DOHH2 (cell line): ENCODE measurements at regions not wholly inside any gene's neighbourhood (a gene's known extent, or its start where the extent isn't known, plus 50 kb on each side); places are given as distances from the start of the nearest gene placed in this dataset.

Experiments used
- H3F3A ChIP-seq: fragments of 200-600 bp; sonication (generic), shearing (Covaris generic); 2 replicates; pipeline ENCODE4 v1.6.0; 2016; ENCODE audit warnings: antibody characterized with exemption, mild to moderate bottlenecking; ENCODE audit not compliant: control insufficient read depth, insufficient read depth
- H3K27ac ChIP-seq: fragments of 200-600 bp; sonication (generic); 2 replicates; pipeline ENCODE4 v1.5.1; 2014; ENCODE audit warnings: low read depth, mild to moderate bottlenecking, low read length, moderate library complexity
- H3K27me3 ChIP-seq: fragments of 200-600 bp; sonication (generic); 2 replicates; pipeline ENCODE4 v1.6.1; 2014; ENCODE audit warnings: mild to moderate bottlenecking, low read length, mixed read lengths; ENCODE audit not compliant: control insufficient read depth
- H3K36me3 ChIP-seq: fragments of 200-600 bp; sonication (generic); 2 replicates; pipeline ENCODE4 v1.6.1; 2014; ENCODE audit warnings: mild to moderate bottlenecking, low read length, moderate library complexity, mixed read lengths; ENCODE audit not compliant: control insufficient read depth
- H3K4me1 ChIP-seq: fragments of 200-600 bp; sonication (generic); 2 replicates; pipeline ENCODE4 v1.6.1; 2014; ENCODE audit warnings: mild to moderate bottlenecking, low read length, mixed read lengths; ENCODE audit not compliant: control insufficient read depth
- H3K4me2 ChIP-seq: fragments of 200-600 bp; sonication (generic); 2 replicates; pipeline ENCODE4 v1.6.0; 2014; ENCODE audit warnings: mild to moderate bottlenecking, low read length, moderate library complexity
- H3K4me3 ChIP-seq: fragments of 200-600 bp; sonication (generic); 2 replicates; pipeline ENCODE4 v1.5.1; 2014; ENCODE audit warnings: mild to moderate bottlenecking, low read length, mixed read lengths
- H3K79me2 ChIP-seq: fragments of 200-600 bp; sonication (generic); 2 replicates; pipeline ENCODE4 v1.6.1; 2014; ENCODE audit warnings: mild to moderate bottlenecking, low read length, mixed read lengths; ENCODE audit not compliant: control insufficient read depth
- H3K9me2 ChIP-seq: fragments of 200-600 bp; sonication (generic); replicated peaks from 2 replicates; pipeline ENCODE4 v1.6.1; 2014; ENCODE audit warnings: mild to moderate bottlenecking, low read length, mixed read lengths; ENCODE audit not compliant: control insufficient read depth
- H3K9me3 ChIP-seq: fragments of 200-600 bp; sonication (generic); 2 replicates; pipeline ENCODE4 v1.6.1; 2014; ENCODE audit warnings: antibody characterized with exemption, low read length, mixed read lengths; ENCODE audit not compliant: control insufficient read depth, insufficient read depth
- H4K20me1 ChIP-seq: fragments of 200-600 bp; sonication (generic); 2 replicates; pipeline ENCODE4 v1.6.0; 2014; ENCODE audit warnings: low read depth, mild to moderate bottlenecking, antibody characterized with exemption, low read length, moderate library complexity; ENCODE audit not compliant: control insufficient read depth, insufficient read depth
- EZH2phosphoT487 ChIP-seq: fragments of 200-600 bp; sonication (generic); IDR thresholded peaks from 2 replicates; pipeline ENCODE4 v1.6.1; 2017; ENCODE audit warnings: borderline replicate concordance, mild to moderate bottlenecking, antibody characterized with exemption, low read length, moderate library complexity, mixed read lengths
- TF ChIP-seq, protein P1 (sequence below): fragments of 200-600 bp; sonication (generic); IDR thresholded peaks from one replicate; pipeline ENCODE4 v1.5.1; 2014; ENCODE audit warnings: antibody characterized with exemption, mild to moderate bottlenecking, low read depth, low read length; ENCODE audit not compliant: poor library complexity, severe bottlenecking

DNA sequence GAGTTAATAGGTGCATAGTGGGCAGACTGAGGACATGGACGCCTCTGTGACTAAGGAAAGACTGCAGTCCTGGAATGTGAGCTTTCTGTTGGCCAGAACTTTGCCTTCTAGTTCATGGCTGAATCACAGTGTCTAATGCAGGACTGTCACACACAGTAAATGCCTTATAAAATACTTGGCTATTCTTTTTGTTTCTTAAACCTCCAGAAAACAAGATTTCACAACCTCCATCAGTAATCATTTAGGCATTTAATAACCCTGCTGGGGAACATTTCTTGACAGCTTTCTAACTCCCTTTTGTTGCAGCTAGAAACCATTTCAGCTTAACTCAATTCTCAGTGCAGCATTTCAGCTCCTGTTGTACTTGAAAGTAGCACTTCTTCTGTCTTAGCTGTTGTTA, 335.8 kb upstream of the DDI1 start:
- H3K4me3 ChIP-seq, result no peak overlapping the region
- no peaks in the 10 kb centered on the region for H3K27me3 ChIP-seq
- H3K9me3 ChIP-seq, result no peaks in the 10 kb centered on the region
- no peaks in the 10 kb centered on the region for H3F3A ChIP-seq
- TF ChIP-seq, protein P1, sequence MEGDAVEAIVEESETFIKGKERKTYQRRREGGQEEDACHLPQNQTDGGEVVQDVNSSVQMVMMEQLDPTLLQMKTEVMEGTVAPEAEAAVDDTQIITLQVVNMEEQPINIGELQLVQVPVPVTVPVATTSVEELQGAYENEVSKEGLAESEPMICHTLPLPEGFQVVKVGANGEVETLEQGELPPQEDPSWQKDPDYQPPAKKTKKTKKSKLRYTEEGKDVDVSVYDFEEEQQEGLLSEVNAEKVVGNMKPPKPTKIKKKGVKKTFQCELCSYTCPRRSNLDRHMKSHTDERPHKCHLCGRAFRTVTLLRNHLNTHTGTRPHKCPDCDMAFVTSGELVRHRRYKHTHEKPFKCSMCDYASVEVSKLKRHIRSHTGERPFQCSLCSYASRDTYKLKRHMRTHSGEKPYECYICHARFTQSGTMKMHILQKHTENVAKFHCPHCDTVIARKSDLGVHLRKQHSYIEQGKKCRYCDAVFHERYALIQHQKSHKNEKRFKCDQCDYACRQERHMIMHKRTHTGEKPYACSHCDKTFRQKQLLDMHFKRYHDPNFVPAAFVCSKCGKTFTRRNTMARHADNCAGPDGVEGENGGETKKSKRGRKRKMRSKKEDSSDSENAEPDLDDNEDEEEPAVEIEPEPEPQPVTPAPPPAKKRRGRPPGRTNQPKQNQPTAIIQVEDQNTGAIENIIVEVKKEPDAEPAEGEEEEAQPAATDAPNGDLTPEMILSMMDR, result no peak
- no peak for TF ChIP-seq EZH2phosphoT487
- H3K4me1 ChIP-seq, result no peaks in the 10 kb centered on the region
- no peaks in the 10 kb centered on the region for H3K36me3 ChIP-seq
- no peaks in the 10 kb centered on the region for H3K9me2 ChIP-seq
- no peak overlapping the region for H3K27ac ChIP-seq
- H3K4me2 ChIP-seq, result no peak overlapping the region
- H4K20me1 ChIP-seq, result no peaks in the 10 kb centered on the region
- no peaks in the 10 kb centered on the region for H3K79me2 ChIP-seq

DNA sequence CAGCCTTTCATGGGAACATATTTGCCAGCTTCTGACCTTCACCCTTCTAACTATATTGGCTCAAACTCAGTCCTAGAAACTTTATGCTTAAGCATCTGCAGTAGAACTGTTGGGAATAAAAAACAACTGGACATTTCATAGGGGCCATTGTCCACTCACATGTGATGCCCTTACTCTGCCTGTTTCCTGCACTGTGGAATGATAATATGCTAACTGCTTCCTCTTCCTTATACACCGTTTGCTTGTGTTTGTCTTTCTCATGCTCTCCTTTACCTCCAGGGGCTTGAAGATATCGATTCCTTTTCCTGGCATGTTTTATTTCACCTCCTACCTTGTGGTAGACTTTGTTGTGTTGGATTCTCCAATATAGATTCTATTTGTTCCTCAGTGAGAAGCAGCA, 333.0 kb upstream of the DDI1 start:
- Histone ChIP-seq H3K4me1 (no peaks in the 10 kb centered on the region), H3K27ac (no peak overlapping the region), H3K36me3 (no peaks in the 10 kb centered on the region), H3K4me3 (no peak overlapping the region), H3F3A (no peaks in the 10 kb centered on the region), H3K9me3 (no peaks in the 10 kb centered on the region), H4K20me1 (no peaks in the 10 kb centered on the region), H3K27me3 (no peaks in the 10 kb centered on the region), H3K9me2 (no peaks in the 10 kb centered on the region), H3K79me2 (no peaks in the 10 kb centered on the region), H3K4me2 (no peak overlapping the region)
- no peak for TF ChIP-seq EZH2phosphoT487
- TF ChIP-seq, protein P1, result no peak

DNA sequence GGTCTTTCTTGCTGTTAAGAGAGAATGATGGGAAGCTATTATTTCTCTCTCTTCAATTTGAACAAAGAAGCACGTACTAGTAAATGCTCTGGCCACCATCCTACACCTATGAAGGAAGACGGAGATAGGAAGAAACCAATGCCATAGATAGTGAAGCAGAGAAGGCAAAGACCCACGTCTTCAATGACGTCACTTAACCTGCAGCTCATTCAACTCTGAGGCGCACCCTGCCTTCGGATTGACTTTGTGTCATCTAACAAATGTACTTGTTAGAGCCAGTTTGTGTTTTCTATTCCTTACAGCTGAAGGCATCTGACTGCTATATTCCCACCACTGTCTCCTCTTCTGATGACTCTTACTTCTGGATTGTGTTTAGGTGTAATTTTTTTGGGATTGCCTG, 332.5 kb upstream of the DDI1 start:
- no peaks in the 10 kb centered on the region for H3K9me2 ChIP-seq
- no peaks in the 10 kb centered on the region for H4K20me1 ChIP-seq
- no peak overlapping the region for H3K4me3 ChIP-seq
- H3K36me3 ChIP-seq, result no peaks in the 10 kb centered on the region
- H3F3A ChIP-seq, result no peaks in the 10 kb centered on the region
- H3K27me3 ChIP-seq, result no peaks in the 10 kb centered on the region
- no peaks in the 10 kb centered on the region for H3K4me1 ChIP-seq
- no peaks in the 10 kb centered on the region for H3K79me2 ChIP-seq
- H3K4me2 ChIP-seq, result no peak overlapping the region
- no peak overlapping the region for H3K27ac ChIP-seq
- no peak for TF ChIP-seq EZH2phosphoT487
- TF ChIP-seq, protein P1, result no peak
- no peaks in the 10 kb centered on the region for H3K9me3 ChIP-seq

DNA sequence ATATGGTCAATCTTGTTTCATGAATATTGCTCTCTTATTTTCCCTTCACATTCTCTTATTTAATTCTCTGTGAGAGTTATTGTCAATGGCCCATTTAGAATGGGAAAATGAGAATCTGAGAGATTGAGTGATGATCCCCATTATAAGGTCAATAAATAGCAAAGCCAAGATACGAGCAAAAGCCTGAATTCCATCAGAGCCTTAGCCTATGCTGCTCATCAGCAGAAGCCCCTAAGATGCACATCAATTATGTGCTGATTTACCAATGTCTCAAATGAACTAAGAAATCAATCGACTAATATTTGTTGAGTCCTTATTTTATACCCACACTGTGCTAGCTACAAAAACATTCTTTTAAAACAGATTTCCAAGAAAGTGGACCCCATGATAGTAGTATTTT, 330.8 kb upstream of the DDI1 start:
- TF ChIP-seq, protein P1, result no peak
- no peaks in the 10 kb centered on the region for H3K79me2 ChIP-seq
- H3K36me3 ChIP-seq, result no peaks in the 10 kb centered on the region
- H3K4me1 ChIP-seq, result no peaks in the 10 kb centered on the region
- H4K20me1 ChIP-seq, result no peaks in the 10 kb centered on the region
- H3K9me2 ChIP-seq, result no peaks in the 10 kb centered on the region
- H3K27ac ChIP-seq, result no peak overlapping the region
- no peak overlapping the region for H3K4me2 ChIP-seq
- H3K27me3 ChIP-seq, result no peaks in the 10 kb centered on the region
- H3K9me3 ChIP-seq, result no peaks in the 10 kb centered on the region
- no peak overlapping the region for H3K4me3 ChIP-seq
- H3F3A ChIP-seq, result no peaks in the 10 kb centered on the region
